ENCODE measurements at regions not wholly inside any gene's neighbourhood (a gene's known extent, or its start where the extent isn't known, plus 50 kb on each side); places are given as distances from the start of the nearest gene placed in this dataset.
"Not testable (repeated sequence)": the region's sequence is repeated elsewhere in the genome, so short reads cannot be mapped to it uniquely, and the experiment has no call there.

DNA sequence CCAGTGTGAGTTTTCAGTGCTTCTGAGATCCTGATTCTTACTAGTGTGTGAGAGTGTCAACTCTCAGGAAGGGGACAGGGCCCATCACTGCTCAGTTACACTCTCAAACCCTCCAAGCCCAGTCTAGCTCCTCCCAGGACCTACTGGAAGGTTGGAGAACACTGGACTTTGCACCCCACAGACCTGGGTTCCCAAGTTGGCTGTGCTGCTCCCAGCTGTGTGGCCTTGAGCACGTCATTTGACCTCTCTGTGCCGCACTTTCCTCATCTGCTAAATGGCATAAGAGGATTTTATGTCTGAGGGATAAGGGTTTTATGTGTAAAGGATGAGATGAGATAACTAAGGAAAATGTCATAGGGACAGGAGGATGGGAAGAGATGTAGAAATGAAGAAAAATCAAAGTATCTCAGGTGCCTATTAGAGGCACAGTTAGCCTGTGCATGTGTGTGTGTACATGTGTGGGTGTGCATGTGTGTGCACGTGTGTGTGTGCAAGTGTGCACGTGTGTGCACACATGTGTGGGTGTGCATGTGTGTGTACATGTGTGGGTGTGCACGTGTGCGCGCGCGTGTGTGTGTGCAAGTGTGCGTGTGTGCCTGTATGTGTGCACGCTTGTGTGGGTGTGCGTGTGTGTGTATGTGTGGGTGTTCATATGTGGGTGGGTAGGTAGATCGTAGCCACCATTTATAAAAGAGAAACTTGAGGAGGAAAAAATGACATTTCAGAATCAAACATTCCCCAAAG lies 108.0 kb upstream of the GRK3 start:
- DNase-seq (ENCODE audit: low read depth in 2 of 2), result not testable (repeated sequence)

DNA sequence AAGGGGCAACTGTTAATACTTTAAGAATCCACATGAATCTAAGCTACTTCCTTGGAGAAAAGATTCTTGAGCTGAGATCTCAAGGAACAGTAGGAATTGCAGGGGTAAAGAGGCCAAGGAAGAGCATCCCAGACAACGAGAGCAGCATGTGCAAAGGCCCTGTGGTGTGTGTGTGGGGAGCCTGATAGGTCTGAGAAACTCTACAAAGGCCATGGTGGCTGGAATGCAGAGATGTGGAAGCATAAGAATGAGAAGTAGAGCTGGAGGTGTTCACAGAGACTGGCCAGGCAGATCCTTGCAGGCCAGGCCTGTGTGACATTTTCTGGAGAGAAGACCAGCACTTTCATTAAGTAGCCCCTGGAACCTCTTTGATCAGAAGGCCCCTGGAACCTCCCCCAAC lies 105.8 kb upstream of the GRK3 start:
- not testable (repeated sequence) for DNase-seq (ENCODE audit: low read depth in 2 of 2)

DNA sequence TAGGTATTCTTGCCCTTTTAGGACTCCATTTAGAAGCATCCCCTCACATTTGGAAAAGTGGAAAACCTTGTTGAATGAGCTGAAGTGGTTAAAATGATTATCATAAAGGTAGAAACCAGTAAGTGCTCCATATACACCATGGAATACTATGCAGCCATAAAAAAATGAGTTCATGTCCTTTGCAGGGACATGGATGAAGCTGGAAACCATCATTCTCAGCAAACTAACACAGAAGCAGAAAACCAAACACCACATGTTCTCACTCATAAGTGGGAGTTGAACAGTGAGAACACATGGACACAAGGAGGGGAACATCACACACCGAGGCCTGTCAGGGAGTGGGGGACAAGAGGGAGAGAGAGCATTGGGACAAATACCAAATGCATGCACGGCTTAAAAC lies 103.8 kb upstream of the GRK3 start:
- not testable (repeated sequence) for DNase-seq (ENCODE audit: low read depth in 2 of 2)

DNA sequence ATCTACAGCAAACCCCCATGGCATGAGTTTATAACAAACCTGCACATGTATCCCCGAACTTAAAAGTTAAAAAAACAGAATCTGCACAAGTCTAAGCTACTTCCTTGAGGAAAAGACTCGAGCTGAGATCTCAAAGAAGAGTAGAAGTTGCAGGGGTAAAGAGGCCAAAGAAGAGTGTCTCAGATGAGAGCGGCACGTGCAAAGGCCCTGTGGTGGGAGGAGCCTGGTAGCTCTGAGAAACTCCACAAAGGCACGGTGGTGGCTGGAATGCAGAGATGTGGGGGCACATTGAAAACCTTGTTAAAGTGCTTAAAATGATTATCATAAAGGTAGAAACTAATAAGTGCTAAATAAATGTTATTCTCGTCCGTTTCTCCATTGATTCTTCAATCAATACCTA lies 103.2 kb upstream of the GRK3 start:
- no peak for DNase-seq (ENCODE audit: low read depth in 2 of 2)

DNA sequence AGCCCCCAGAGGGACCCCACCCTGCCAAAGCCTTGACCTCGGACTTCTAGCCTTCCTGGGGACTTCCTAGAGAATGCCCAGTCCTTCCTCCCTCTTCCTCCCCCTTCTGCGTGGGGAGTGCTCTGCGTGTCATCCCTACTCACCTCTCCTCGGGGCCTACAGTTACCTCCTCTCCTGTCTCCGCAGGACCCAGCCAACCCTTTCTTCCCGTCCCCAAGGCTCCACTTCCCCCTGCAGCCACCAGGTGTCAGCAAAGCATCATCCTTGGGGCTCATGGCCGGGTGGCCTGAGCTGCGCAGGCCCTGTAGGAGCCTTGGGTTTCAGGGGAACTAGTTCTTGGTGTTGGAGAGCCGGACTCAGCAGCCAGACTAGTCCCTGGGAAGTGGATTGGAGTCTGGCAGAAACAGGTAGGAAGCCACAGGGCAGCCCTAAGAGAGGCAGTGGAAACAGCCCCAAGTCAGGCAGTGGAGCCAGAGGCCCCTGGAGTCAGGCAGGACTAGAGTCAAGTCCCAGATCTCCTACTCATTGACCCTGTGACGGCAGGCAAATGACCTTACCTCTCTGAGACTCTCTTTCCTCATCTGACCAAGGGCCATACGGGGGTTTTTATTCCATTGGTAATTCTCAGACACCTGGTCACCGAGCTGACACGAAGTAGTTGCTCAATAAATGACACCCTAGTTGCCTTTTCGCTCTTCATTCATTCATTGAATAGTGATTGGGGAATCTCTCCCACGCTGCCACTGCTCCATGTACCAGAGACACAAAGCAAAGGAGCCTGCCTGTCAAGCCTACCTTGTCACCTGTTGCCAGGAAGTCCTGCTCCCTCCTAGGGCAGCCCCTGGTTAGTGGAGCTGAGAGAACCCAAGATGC lies 101.8 kb upstream of the GRK3 start:
- DNase-seq (ENCODE audit: low read depth in 2 of 2), result peak; percentile 59 to 76

DNA sequence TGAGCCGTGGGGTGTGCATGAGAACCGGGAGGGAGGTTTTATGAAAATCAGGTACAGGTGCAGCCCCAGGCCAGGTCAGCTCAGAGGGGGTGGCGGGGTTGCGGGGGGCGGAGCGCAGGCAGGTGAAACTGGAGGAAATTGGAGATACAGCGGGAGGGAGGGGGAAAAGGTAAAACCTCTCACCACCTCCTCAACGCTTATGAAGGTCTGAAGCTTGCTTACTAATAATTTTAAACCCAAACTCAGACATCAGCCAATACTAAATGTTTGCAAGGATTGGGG lies 101.2 kb upstream of the GRK3 start:
- DNase-seq (ENCODE audit: low read depth in 2 of 2), result not testable (repeated sequence)

DNA sequence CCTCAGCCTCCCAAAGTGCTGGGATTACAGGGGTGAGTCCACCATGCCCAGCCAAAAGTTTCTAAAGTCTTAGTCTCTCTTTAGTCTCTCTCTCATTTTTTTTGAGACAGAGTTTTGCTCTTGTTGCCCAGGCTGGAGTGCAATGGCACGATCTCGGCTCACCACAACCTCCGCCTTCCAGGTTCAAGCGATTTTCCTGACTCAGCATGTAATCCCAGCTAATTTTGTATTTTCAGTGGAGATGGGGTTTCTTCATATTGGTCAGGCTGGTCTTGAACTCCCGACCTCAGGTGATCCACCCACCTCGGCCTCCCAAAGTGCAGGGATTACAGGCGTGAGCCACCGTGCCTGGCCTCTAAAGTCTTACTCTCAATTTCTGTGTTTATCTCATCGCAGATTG lies 100.1 kb upstream of the GRK3 start:
- not testable (repeated sequence) for DNase-seq (ENCODE audit: low read depth in 2 of 2)

DNA sequence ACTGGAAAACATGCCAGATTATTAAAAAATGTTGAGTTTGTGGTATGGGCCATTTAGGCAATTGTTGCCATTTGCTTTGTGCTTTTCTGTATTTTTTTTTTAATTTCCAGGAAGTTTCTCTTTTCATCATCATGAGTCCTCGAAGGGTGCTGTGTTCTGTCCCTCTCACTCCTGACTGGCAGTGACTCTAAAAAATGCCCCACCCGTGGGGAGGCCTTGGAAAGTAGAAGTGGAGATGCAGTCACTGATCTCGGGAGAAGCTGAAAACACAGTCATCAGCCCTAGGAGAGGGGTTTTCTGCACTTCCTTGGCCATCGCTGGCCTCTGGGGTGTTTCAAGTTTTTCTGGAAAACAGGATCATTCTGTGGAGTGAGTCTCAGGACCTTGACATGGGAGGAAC lies 98.5 kb upstream of the GRK3 start:
- DNase-seq (ENCODE audit: low read depth in 2 of 2), result no peak

DNA sequence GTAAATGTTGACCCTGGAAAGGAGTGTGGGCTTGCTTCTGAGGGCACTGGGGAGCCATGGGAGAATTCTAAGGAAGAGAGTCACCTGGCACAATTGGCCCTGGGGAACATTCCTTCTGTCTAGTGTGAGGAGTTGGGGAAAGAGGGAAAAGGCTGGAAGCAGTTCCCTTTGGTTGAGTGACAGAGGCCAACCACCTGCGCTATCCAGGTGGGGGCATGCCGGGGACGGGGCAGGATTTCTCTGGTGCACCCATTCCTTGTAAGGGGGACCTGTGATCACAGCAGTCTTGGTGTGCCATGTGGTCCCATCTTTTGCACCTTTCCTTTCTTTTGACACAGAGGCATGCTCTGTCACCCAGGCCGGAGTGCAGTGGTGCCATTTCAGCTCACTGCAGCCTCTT lies 92.1 kb upstream of the GRK3 start:
- DNase-seq (ENCODE audit: low read depth in 2 of 2), result no peak

DNA sequence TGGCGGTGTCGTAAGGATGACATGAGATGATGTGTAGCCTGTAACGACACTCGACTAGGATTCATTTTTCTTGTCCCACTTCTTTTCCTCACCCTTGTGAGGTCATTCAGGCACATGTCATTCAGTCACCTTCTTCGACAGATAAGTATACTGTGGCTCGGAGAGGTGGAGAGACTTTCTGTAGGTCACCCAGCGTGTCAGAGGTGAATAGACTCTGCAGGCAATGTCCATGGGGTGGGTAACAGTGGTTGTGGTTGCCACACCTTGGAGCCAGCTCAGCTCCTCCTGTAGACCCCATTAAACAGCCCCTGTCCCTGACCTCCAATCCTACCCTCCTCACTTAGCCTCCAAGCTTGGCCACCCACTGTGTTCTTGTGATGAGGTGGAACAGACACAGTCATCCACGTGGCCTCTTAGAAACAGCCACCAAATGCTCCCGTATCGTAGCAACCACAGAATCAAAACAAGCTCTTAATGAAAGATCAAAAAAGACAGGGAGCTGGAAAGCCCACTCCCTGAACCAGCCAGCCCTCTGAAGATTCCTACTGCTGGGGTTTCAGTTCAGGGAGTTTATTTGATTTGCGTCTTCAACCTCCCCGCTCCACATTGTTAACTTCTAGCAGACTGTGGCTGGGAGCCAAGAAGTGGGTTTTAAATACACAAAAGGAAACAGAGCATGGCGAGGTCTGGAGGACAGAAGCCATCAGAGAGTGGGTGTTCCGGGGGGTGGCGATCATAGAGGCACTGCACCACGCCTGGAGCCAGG lies 89.0 kb upstream of the GRK3 start:
- DNase-seq (ENCODE audit: low read depth in 2 of 2), result no peak

DNA sequence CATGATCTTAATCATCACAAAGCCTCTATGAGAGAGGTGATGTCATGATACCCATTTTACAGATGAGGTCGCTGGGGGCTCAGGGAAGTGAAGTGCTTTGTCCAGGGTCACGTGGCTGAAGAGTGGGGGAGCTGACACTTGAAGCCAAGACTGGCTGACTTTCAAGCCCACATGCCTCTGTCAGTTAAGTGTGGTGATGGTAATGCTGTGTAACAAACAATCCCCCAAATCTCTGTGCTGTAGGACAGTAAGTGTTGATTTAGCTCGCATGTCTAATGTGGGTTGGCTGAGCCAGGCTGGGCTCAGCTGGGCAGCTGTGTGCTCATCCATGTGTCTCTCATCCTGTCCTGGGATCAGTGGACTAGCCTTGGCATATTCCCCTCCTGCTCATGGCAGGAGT lies 87.1 kb upstream of the GRK3 start:
- DNase-seq (ENCODE audit: low read depth in 2 of 2), result no peak

DNA sequence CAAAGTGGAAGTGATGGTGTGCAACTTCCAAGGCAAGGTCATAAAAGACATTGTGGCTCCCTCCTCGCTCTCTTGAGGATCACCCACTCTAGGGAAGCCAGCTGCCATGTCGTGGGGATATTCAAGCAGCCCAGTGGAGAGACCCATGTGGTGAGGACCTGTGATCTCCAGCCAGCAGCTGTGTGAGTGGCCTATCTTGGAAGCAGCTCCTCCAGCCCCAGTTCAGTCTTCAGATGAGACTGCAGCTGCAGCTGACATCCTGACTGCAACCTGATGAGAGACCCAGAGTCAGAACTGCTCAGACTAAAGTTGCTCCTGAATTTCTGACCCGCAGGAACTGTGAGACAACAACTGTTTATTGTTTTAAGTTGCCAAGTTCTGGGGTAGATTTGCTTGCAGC lies 86.4 kb upstream of the GRK3 start:
- no peak for DNase-seq (ENCODE audit: low read depth in 2 of 2)

DNA sequence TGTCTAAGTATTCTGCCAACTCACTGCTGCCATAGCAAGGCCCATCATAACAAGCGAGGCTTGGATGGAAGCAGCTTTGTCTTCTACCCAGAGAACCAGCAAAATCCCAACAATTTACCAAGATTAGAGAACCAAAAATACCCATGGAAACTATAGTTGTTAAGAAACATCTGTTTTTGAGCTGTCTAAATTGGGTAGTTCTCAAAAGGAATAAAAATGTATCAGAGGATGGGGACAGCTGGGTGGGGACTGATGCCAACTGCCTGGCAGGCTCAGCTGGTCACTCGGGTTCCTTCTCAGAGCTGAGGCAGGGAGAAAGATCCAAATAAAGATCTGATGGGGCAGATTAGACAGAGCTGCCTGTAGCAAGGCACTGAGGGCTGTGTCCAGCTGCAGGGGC lies 85.9 kb upstream of the GRK3 start:
- DNase-seq (ENCODE audit: low read depth in 2 of 2), result no peak

DNA sequence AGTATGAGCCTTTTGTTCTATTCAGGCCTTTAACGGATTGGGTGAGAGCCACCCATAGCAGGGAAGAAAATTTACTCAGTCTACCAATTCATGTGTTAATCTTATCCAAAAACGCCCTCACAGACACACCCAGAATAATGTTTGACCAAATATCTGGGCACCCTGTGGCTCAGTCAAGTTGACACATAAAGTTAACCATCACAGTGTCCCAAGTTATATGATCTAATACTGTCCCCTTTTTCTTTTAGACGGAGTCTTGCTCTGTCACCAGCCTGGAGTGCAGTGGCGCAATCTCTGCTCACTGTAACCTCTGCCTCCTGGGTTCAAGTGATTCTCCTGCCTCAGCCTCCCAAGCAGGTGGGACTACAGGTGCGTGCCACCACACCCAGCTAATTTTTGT lies 83.6 kb upstream of the GRK3 start:
- DNase-seq (ENCODE audit: low read depth in 2 of 2), result not testable (repeated sequence)

DNA sequence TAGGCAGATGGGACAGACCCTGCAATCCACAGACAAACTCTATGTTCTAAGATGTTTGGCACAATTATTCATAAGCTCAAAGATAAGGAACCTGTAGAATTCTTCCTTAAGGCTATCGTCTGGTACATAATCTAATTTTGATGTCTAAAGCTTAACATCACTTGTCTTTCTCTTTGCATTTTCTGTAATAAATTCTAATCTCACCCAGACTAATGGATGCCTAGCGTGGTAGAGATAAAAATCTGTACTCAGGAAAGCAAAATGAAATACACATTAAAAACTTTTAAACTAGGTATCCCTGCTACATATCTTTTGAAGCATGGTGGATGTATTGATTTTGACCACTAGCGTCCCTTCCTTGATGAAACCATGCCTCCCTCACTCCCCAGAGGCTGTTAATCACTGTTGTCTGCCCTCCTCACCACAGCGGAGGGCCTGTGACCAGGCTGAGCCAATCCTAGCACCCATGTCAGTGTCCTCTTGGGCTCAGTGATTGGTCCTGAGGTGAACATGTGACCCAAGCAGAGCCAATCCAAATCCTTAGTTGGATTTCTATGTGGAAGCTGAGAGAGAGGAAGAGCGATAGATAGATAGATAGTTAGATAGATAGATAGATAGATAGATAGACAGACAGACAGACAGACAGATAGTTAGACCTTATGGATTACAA lies 82.2 kb upstream of the GRK3 start:
- no peak for DNase-seq (ENCODE audit: low read depth in 2 of 2)

DNA sequence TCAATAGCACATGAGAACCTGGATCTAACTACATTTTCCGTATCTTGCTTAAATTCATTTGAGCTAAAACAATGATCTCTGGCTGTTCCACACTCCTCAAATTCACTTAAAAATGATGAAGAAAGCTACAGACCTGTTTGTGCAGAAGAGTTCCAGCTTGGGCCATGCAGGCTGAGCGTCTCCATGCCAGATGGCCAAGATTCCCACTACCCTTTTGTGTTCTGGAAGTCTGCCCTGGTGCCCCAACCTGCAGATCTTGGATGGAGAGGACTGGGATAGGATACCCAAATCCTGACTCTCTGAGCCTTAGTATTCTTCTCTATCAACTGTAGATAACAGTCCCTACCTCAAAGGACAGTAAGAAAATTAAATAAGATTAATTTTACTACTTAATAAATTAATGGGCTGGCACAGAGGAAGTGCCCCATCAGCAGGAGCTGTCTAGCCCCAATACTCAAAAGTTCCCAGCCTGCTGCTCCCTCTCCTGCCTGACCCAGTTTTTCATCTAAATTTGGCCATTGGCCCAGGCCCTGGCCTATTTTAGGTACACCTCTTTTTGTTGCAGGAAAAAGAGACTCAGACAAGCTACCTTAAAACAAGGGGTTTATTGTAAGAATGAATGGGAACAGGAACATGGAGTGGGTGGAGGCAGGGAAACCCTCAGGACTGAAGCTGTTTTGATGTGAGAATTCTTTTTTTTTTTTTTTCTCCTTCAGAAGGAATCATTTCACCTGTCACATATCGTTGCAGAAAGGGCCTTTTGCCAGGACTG lies 81.4 kb upstream of the GRK3 start:
- DNase-seq (ENCODE audit: low read depth in 2 of 2), result no peak

DNA sequence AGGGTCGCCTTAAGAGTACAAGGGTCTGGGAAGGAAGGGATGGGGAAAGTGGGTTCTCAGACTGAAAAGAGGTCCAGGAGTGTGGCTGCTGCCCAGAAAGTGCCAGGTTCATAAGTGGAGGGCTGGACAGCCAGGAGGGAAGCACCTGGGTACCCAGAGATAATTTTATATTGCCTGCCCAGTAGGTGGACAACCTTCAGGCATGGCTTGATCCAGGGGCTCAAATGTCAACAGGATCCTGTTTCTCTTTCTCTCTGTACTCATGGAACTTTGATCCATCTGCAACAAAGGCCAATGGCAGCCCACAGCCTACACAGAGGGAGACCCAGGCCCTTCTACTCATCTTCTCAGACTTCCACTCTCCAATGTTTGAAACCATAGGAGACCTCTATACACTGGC lies 80.5 kb upstream of the GRK3 start:
- no peak for DNase-seq (ENCODE audit: low read depth in 2 of 2)

DNA sequence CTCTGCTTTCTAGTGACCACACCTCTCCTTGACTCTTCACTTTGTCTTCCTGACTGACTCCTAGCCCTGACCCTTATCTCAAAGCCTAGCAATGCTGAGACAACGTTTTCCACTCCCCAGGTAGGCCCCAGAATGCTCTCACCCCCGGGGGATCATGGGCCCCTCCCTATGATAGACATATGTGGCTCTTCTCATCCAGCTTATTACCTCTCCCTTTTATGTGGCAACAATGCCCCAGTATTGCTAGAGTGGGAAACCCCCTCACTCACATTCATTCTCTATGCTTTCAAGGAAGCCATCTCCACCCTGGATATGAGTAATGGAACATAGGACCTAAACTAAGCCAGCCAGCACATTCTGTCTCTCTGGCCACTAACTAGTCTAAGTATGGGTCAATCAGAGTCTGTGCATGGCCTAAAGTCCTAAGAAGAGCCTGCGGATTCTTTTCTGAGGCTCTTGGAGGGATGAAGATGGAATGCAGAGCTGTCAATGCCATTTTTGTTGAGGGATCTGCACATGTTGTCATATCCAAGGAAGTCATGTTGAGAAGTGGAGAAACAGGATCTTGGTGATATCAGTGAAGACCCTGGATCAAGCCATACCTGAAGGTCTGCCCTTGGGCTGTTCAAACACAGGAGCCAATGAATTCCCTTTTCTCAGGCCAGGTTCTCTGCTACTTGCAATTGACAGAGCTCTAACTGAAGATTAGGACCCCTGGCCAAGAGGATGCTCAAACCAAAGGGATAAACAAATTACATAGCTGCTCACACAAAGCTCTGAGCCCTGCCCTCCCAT lies 79.8 kb upstream of the GRK3 start:
- peak in 1 of 2 donors; percentile 15 for DNase-seq (ENCODE audit: low read depth in 2 of 2)

DNA sequence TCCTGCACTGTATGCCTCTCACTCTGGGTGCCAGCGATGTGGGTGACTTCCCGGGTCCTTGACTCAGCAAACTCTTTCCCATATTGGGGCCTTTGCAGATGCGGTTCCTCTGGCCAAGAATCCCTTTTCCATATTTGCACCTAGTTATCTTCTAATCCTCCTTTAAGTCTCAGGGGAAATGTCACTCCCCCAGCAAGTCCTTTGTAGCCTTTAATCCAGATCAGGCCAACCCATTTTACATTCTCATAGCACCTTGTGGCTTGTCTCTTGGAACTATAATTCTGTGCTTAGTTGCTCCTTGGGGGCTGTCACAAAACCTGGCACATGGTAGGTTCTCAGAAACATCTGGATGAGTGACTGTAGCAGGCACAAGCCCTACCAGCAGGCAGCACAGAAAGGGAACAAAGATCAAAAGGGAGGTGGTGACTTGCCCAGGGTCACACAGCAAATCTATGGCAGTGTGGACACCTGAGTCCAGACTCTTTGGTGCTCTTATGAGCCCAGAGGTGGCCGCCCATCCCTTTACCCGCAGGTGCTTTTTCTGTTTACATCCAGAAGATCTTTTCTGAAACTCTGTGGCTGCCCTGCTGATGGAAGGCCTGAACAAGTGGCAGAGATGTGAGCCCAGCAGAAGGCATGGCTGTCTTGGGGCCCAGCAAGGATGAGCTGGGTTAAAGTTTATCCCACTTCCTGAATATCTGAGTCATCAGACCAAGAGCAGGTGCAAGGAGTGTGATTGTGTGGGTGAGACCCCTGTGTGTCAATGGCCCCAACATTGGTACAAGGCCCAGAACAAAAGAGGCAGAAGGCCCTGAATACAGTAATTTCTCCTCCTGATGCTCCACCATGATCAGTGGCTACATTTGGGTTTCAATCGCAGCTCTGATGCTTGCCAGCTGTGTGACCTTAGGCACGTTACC lies 78.6 kb upstream of the GRK3 start:
- peak in 1 of 2 donors; percentile 8 for DNase-seq (ENCODE audit: low read depth in 2 of 2)

Data from stimulated activated CD4-positive, alpha-beta T cell treated with anti-CD3 and anti-CD28 coated beads, Interleukin-4, amount 100 ng/mL, for 48 hours (primary cell).